Ecto neural progenitor cell (in vitro differentiated cells): ENCODE measurements at regions not wholly inside any gene's neighbourhood (a gene's known extent, or its start where the extent isn't known, plus 50 kb on each side); places are given as distances from the start of the nearest gene placed in this dataset.

Experiments used
- DNase-seq: peaks from one replicate; pipeline ENCODE4 v3.0.0-alpha.2; 2018; ENCODE audit warnings: low spot score

- DNase-seq, result no peak
Observed at GRCh38 chr12:24473097-24473496, 475.8 kb downstream of the BCAT1 start.

DNA sequence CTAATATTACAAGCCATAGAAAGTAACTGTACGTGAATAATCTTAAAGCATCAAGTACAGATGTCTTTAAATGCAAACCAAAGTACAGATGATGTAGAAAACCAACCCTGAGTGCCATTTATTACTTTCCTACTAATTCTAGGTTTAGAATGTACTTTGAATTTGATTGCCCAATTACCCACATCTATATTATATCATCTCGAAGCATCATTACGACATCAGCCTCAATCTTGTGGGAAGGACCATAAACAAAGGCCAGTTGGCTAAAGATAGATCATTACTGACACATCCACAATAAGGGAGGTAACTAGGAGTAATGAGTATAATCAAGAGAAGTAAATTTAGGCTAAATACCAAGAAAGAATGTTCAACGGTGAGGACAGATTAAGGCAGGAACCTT is 478.9 kb downstream of the BCAT1 start:
- DNase-seq, result no peak

DNA sequence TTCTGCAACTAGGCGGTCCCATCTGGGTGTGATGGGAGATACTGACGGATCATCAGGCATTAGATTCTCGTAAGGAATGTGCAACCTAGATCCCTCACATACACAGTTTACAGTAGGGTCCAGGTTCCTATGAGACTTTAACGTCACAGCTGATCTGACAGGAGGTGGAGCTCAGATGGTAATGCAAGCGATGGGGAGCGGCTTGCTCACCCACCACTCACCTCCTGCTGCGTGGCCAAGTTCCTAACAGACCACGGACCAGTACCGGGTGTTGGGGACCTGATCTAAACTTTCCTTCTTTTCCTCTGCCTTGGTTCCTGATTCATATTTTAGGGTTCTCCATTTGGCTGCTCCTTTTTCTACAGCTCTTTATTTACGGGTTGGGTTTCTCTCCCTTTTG is 479.8 kb downstream of the BCAT1 start:
- no peak for DNase-seq

DNA sequence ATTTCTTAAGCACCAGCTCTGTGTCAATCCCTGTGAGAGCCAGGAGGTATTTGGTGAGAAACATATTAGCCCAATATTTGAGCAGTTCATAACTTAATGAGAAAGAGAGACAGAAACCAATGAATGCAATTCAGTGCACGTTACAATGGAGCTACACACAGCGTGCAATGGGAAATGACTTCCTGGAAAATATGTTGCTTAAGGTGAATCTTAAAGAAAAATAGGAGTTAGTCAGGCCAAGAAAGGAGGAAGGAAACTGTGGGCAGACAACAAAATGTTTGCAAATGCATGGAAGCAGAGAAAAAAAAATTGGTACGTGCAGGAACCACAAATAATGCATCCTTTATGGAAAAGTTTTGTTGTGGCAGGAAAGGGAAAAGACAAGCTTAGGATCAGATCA is 481.7 kb downstream of the BCAT1 start:
- DNase-seq, result no peak

GRCh38 chr12:24463375-24463774 is 485.5 kb downstream of the BCAT1 start:
- no peak for DNase-seq

DNA sequence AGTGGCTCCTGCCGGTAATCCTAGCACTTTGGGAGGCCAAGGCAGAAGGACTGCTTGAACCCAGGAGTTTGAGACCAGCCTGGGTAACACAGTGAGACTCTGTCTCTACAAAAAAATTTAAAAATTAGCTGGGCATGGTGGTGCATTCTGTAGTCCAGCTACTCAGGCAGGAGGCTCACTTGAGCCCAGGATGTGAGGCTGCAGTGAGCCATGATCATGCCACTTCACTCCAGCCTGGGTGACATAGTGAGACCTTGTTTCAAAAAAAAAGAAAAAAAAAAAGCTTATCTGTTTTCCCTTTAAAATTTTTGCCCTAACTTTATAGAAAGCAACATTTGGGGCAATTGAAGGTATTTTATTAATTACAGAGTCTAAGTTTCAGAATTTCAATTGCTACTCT is 486.0 kb downstream of the BCAT1 start:
- no peak for DNase-seq

- no peak for DNase-seq
Observed at GRCh38 chr12:24460506-24460905, 488.4 kb downstream of the BCAT1 start.

GRCh38 chr12:24460099-24460498 is 488.8 kb downstream of the BCAT1 start:
- DNase-seq, result no peak

- DNase-seq, result no peak
Observed at GRCh38 chr12:24455811-24456210, 493.1 kb downstream of the BCAT1 start.

DNA sequence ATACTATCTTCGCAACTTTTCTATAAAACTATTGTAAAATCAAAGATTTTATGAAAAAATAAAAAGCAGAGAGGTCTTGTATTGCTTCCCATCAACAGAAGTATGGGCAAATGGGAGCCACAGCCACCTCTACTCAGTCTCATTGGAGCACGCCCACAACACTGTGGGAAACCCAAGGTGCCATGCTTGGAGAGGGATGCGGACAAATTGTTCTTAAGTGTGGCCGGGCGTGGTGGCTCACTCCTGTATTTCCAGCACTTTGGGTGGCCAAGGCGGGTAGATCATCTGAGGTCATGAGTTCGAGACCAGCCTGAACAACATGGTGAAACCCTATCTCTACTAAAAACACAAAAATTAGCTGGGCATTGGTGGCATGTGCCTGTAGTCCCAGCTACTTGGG is 498.2 kb upstream of the SOX5 start:
- DNase-seq, result no peak

GRCh38 chr12:24446287-24446686 is 496.8 kb upstream of the SOX5 start:
- DNase-seq, result no peak

DNA sequence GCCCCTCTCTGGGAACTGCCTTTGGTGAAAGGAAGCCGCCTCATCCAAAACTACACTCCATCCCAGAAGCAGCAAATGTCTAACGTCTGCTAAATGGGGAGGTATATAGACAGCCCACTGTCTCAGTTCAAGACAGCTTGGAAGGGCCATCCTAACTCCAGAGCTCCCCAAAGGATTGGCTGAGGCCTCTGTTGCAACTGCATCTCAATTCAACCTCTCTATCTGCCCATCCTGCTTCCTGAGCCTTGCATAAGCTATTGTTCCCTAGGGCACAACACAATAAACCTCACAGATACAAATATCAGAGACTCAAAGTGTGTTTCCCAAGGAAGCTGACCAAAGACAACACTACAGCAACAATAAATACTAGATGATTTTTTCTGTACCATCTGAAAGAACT is 495.2 kb upstream of the SOX5 start:
- DNase-seq, result no peak

DNA sequence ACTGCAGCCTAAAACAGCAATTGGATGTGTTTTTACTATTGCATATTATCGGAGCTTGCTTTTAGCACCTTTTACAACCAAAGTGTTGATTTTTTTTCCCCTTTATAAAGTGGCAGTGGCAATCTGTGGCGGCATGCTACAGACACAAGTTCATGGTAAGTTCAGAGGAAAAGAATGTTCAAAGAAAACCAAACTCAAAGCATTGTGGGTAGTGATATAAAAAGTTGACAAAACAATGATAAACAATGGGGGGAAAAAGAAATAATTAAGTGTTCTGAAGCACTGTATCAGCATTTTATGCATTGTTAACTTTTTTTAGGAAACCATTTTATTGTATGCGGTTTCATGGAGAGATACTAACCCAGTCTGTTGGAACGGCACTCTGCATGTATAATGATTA is 492.0 kb upstream of the SOX5 start:
- DNase-seq, result no peak

GRCh38 chr12:24436667-24437066 is 487.2 kb upstream of the SOX5 start:
- no peak for DNase-seq

GRCh38 chr12:24431872-24432271 is 482.4 kb upstream of the SOX5 start:
- DNase-seq, result no peak

- DNase-seq, result no peak
Observed at GRCh38 chr12:24427776-24428175, 478.3 kb upstream of the SOX5 start.

DNA sequence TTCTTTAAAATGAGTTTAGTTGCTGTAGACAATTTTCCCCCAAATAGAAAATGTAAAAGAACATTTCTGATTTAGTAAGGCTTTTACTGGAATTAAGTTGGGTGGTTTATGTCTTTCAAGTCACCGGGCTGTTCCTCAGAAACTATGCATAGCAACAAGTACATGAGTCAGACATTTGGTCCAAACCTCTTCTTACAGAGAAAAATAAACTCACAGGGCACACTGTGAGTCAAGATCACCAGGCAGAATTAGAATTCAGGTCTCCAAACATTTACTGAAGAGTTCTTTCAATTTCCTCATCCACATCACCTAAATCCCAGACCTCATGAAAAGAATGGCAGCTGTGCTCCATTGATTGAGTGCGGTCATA is 476.1 kb upstream of the SOX5 start:
- no peak for DNase-seq

DNA sequence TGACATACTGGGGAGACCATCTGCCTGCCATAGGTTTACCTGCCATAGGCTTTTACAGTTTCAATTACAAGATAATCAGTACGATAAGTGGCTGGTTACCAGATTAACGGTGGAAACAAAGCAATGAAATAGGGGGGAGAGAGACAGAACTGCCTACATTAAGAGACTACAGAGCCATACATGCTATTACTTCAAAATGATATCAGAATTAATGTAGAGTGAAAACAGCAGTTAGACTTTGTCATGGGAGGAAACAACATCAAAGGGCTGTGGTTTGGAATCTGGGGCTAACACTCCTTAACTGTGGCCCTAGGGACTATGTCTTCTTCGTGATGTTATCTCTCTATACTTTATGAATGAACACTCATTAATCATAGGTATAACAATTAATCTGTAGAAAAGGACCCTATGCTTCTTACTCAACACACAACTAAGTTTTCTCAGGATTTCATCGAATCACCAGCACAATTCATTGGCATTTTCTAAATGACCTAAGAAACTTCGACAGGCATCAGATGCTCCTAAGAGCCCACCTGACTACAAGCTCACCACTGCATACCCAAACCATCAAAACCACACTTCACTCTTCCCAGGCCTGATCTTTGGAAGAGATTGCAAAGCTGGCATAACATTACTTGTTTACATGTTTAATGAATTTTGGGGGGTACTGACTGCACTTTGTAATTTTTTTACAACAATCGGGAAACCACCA is 475.6 kb upstream of the SOX5 start:
- DNase-seq, result no peak

DNA sequence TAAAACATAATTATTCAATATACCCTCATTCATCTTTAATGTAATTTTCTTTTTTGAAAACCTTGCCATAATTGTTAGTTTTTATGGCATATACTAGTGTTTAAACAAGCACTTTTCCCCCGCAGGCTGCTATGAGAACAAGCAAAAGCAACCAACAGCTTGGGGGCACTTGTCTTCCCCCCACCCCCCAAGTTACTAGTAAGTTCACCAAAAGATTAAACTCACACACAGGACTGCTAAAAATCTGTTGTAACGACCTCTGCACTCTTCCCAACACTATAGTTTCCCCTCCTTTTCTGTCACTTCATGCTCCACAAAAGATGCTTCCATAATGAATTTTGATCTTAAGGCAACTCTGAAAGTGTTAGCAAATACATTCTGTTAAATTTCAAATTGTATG is 474.9 kb upstream of the SOX5 start:
- no peak for DNase-seq

GRCh38 chr12:24423611-24424010 is 474.1 kb upstream of the SOX5 start:
- DNase-seq, result no peak

DNA sequence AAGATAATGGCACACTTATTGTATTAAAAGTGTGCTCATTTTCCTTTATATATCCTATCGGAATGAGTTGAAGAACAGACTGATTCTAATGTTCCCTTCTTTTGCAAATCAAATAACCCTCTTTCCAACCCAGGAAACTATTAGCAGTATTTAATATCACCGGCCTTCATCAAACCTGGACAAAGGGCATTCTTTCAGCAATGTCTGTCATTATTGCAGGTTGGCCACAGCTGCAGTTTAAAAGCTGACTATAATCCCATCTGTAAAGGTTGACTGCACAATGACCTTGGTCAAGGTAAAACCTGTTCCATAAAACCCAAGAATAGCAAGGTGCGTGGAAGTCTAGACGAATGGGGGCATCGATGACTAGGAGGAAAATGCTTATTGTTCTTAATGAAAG is 472.3 kb upstream of the SOX5 start:
- DNase-seq, result no peak

- no peak for DNase-seq
Observed at GRCh38 chr12:24418157-24418556, 468.7 kb upstream of the SOX5 start.

DNA sequence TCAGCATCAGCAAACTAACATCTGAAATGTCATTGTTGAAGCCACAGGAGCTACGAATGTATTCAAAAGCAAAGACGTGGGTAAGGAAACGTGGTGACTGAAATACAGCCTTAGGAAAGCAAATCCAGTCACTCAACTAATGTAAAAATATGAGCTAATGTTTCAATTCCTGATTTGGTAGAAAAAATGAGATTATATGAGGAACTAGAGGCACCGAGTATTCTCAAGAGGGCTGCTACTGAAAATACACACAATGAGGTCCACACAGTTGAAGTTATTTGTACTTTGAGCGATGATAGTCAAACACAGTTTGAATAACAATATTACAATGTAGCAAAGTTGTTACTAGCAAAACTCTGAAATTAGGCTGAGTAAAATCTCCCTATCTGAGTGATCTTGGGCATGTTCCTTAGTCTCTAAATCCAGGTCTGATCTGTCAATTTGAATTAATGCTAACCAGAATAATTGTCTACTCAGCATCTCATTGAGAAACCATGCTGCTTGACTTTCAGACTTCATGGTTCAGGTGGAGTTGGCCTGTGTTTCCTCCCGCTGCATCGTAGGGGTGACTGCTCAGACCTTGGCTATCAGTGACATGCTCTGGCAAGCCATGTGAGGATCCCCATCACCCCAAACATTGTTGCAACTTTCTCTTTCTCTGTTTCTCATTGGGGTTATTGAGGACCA is 467.1 kb upstream of the SOX5 start:
- no peak for DNase-seq

GRCh38 chr12:24415934-24416333 is 466.5 kb upstream of the SOX5 start:
- DNase-seq, result no peak
